Neural progenitor cell (in vitro differentiated cells): ENCODE measurements at regions not wholly inside any gene's neighbourhood (a gene's known extent, or its start where the extent isn't known, plus 50 kb on each side); places are given as distances from the start of the nearest gene placed in this dataset.

Experiments
- EZH2 ChIP-seq: fragments of 200-600 bp; sonication (generic); IDR thresholded peaks from 2 replicates; pipeline ENCODE4 v1.6.1; 2017; ENCODE audit warnings: antibody characterized with exemption, mild to moderate bottlenecking, moderate library complexity
- EZH2phosphoT487 ChIP-seq: fragments of 200-600 bp; sonication (generic); IDR thresholded peaks from 2 replicates; pipeline ENCODE4 v1.6.1; 2017; ENCODE audit warnings: antibody characterized with exemption
- TF ChIP-seq, protein P1 (sequence below): fragments of 200-600 bp; sonication (generic); IDR thresholded peaks from 2 replicates; pipeline ENCODE4 v1.5.1; 2017; ENCODE audit warnings: antibody characterized with exemption, mild to moderate bottlenecking

DNA sequence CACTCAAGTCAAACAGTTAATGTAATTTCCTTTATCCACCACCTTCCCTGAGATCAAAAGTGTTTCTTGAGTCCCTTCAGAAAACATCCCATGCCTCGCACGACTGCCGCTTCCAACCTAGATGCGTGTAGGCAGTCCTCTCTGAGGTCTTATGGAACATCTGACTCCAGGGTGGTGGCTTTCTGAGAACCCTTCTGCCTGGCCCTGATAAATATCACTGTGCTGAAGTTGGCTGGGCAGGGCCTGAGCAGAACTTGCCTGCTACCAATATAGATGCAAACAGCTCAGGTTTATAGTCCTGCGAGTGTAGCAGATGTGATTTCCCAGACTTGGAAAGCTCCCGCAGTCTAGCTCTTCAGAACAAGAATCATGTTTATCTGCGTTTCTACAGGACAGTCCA lies 61.1 kb upstream of the GPR12 start:
- TF ChIP-seq, protein P1, sequence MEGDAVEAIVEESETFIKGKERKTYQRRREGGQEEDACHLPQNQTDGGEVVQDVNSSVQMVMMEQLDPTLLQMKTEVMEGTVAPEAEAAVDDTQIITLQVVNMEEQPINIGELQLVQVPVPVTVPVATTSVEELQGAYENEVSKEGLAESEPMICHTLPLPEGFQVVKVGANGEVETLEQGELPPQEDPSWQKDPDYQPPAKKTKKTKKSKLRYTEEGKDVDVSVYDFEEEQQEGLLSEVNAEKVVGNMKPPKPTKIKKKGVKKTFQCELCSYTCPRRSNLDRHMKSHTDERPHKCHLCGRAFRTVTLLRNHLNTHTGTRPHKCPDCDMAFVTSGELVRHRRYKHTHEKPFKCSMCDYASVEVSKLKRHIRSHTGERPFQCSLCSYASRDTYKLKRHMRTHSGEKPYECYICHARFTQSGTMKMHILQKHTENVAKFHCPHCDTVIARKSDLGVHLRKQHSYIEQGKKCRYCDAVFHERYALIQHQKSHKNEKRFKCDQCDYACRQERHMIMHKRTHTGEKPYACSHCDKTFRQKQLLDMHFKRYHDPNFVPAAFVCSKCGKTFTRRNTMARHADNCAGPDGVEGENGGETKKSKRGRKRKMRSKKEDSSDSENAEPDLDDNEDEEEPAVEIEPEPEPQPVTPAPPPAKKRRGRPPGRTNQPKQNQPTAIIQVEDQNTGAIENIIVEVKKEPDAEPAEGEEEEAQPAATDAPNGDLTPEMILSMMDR = no peak
- TF ChIP-seq EZH2phosphoT487 (no peak), EZH2 (no peak)
